Kidney (tissue), 13 donors: ENCODE measurements at regions not wholly inside any gene's neighbourhood (a gene's known extent, or its start where the extent isn't known, plus 50 kb on each side); places are given as distances from the start of the nearest gene placed in this dataset.
A peak's percentile ranks its signal among the peaks of the same experiment; 100 is the strongest.

Source experiments
- DNase-seq, 5 donors: peaks; one replicate each; pipeline ENCODE4 v3.0.0-alpha.2; 2013 to 2020
- FAIRE-seq: peaks from 2 replicates; lab custom pipeline; 2012; peaks lifted over from hg19 to GRCh38; lab: Jason Lieb, UNC
- H3K27ac ChIP-seq, 2 donors: one replicate each; pipeline ENCODE4 v1.7.0; 2013; ENCODE audit warnings: low read depth in 2 of 2, low read length in 2 of 2, inconsistent platforms in 1 of 2
- H3K27me3 ChIP-seq: one replicate; pipeline ENCODE4 v1.7.1; 2013; ENCODE audit warnings: low read length, inconsistent platforms; ENCODE audit not compliant: control insufficient read depth, insufficient read depth
- H3K36me3 ChIP-seq, 3 donors: one replicate each; pipeline versions ENCODE4 v1.7.0 to v1.7.1; 2013; ENCODE audit warnings: low read length in 3 of 3, control low read depth in 1 of 3, inconsistent platforms in 1 of 3; ENCODE audit not compliant: insufficient read depth in 3 of 3, control insufficient read depth in 2 of 3
- H3K4me1 ChIP-seq, 3 donors: one replicate each; pipeline versions ENCODE4 v1.7.0 to v1.7.1; 2013; ENCODE audit warnings: low read length in 3 of 3, inconsistent platforms in 1 of 3, low read depth in 1 of 3; ENCODE audit not compliant: control insufficient read depth in 2 of 3, insufficient read depth in 2 of 3
- H3K4me3 ChIP-seq, 3 donors: one replicate each; pipeline versions ENCODE4 v1.7.0 to v1.8.1; 2013; ENCODE audit warnings: low read length in 3 of 3, control low read depth in 1 of 3, inconsistent platforms in 1 of 3
- H3K9ac ChIP-seq, 3 donors: one replicate each; pipeline versions ENCODE4 v1.7.0 to v1.7.1; 2013; ENCODE audit warnings: low read length in 3 of 3, control low read depth in 1 of 3, inconsistent platforms in 1 of 3
- H3K9me3 ChIP-seq, 3 donors: one replicate each; pipeline versions ENCODE4 v1.7.0 to v1.7.1; 2013; ENCODE audit warnings: low read length in 3 of 3, control low read depth in 1 of 3, inconsistent platforms in 1 of 3; ENCODE audit not compliant: control insufficient read depth in 2 of 3, insufficient read depth in 1 of 3
- intact Hi-C: fragments of 100-400 bp; cut with DNase I; formaldehyde crosslinking; loops from one replicate; pipeline ENCODE4 v1.11.1; 2022
- TF ChIP-seq, protein P1 (sequence below): IDR thresholded peaks from 3 replicates; pipeline ENCODE4 v1.5.1; 2012; ENCODE audit warnings: mild to moderate bottlenecking, moderate library complexity, borderline replicate concordance; ENCODE audit not compliant: insufficient read depth; ENCODE audit errors: extremely low read depth
- donor health status: control.
- donor health status: control.
- donor health status: control.
- donor health status: control.
- donor health status: control.
- donor health status: DM: yes; HTN: yes; CAD: no.
- donor health status: Normal renal cell carcinoma (clear cell type).

- Histone ChIP-seq H3K9me3 (no peaks in the 10 kb centered on the region), H3K9ac (no peak overlapping the region), H3K4me1 (no peaks in the 10 kb centered on the region), H3K27ac (no peak overlapping the region), H3K4me3 (no peak overlapping the region), H3K36me3 (no peaks in the 10 kb centered on the region), H3K27me3 (no peaks in the 10 kb centered on the region)
- no peak for FAIRE-seq
- TF ChIP-seq, protein P1, sequence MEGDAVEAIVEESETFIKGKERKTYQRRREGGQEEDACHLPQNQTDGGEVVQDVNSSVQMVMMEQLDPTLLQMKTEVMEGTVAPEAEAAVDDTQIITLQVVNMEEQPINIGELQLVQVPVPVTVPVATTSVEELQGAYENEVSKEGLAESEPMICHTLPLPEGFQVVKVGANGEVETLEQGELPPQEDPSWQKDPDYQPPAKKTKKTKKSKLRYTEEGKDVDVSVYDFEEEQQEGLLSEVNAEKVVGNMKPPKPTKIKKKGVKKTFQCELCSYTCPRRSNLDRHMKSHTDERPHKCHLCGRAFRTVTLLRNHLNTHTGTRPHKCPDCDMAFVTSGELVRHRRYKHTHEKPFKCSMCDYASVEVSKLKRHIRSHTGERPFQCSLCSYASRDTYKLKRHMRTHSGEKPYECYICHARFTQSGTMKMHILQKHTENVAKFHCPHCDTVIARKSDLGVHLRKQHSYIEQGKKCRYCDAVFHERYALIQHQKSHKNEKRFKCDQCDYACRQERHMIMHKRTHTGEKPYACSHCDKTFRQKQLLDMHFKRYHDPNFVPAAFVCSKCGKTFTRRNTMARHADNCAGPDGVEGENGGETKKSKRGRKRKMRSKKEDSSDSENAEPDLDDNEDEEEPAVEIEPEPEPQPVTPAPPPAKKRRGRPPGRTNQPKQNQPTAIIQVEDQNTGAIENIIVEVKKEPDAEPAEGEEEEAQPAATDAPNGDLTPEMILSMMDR, result no peak
- intact Hi-C loops, result no loop called here
- DNase-seq, result no peak
Observed at GRCh38 chr3:59438492-59438891, 388.7 kb upstream of the CFAP20DC start.

GRCh38 chr3:59436164-59436958, 386.5 kb upstream of the CFAP20DC start:
- H3K9ac ChIP-seq, result no peak overlapping the region
- H3K9me3 ChIP-seq, result no peaks in the 10 kb centered on the region
- H3K4me1 ChIP-seq, result no peaks in the 10 kb centered on the region
- no peaks in the 10 kb centered on the region for H3K27me3 ChIP-seq
- H3K27ac ChIP-seq, result no peak overlapping the region
- FAIRE-seq (no peak), DNase-seq (peak in 2 of 5 donors; percentile 36 to 75)
- no peak overlapping the region for H3K4me3 ChIP-seq
- TF ChIP-seq, protein P1, result no peak
- no peaks in the 10 kb centered on the region for H3K36me3 ChIP-seq
- intact Hi-C loops, result no loop called here

DNA sequence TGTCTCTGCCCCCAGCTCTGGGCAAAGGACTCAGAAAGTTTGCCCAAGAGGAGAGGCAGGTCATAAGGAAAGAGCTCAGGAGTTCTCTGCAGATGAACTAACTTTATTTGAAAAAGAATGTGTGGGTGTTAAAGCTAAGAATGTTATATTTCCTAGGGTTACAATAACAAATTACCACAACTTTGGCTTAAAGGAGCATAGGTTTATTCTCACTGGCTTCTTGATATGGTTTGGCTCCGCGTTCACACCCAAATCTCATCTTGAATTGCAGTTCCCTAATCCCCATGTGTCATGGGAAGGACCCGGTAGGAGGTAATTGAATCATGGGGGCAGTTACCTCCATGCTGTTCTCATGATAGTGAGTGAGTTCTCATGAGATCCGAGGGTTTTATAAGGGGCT, 383.7 kb upstream of the CFAP20DC start:
- no peaks in the 10 kb centered on the region for H3K4me1 ChIP-seq
- TF ChIP-seq, protein P1, result no peak
- no peak overlapping the region for H3K27ac ChIP-seq
- no peaks in the 10 kb centered on the region for H3K9me3 ChIP-seq
- H3K9ac ChIP-seq, result no peak overlapping the region
- H3K36me3 ChIP-seq, result no peaks in the 10 kb centered on the region
- intact Hi-C loops, result no loop called here
- DNase-seq (no peak), FAIRE-seq (no peak)
- H3K27me3 ChIP-seq, result no peaks in the 10 kb centered on the region
- H3K4me3 ChIP-seq, result no peak overlapping the region
